Right atrium auricular region (tissue), 2 donors: ENCODE measurements at regions not wholly inside any gene's neighbourhood (a gene's known extent, or its start where the extent isn't known, plus 50 kb on each side); places are given as distances from the start of the nearest gene placed in this dataset.
"Not testable (repeated sequence)": the region's sequence is repeated elsewhere in the genome, so short reads cannot be mapped to it uniquely, and the experiment has no call there.

Experiments used
- DNase-seq: peaks from one replicate; pipeline ENCODE4 v3.0.0-alpha.2; 2019; ENCODE audit warnings: low spot score
- H3K27ac ChIP-seq, 2 donors: fragments of 200-600 bp; sonication (generic); 1 replicate in 1 of 2; 2 replicates in 1 of 2; pipeline ENCODE4 v1.5.1; 2016 to 2019
- H3K27me3 ChIP-seq, 2 donors: fragments of 200-600 bp; sonication (generic); one replicate each; pipeline versions ENCODE4 v1.5.1 to v1.6.0; 2017 to 2019
- H3K36me3 ChIP-seq: fragments of 200-600 bp; sonication (generic); one replicate; pipeline ENCODE4 v1.5.1; 2016
- H3K4me1 ChIP-seq, 2 donors: fragments of 200-600 bp; sonication (generic); one replicate each; pipeline versions ENCODE4 v1.5.1 to v1.6.0; 2017 to 2019
- H3K4me3 ChIP-seq, 2 donors: fragments of 200-600 bp; sonication (generic); 1 replicate in 1 of 2; 2 replicates in 1 of 2; pipeline ENCODE4 v1.5.1; 2017 to 2019; ENCODE audit warnings: mild to moderate bottlenecking in 1 of 2, moderate library complexity in 1 of 2
- H3K9me3 ChIP-seq, 2 donors: fragments of 200-600 bp; sonication (generic); one replicate each; pipeline ENCODE4 v1.5.1; 2019
- CTCF ChIP-seq, 2 donors: fragments of 200-600 bp; sonication (generic); IDR thresholded peaks; one replicate each; pipeline ENCODE4 v1.5.1; 2019; ENCODE audit warnings: antibody characterized with exemption in 2 of 2

- Histone ChIP-seq H3K4me1 (no peaks in the 10 kb centered on the region), H3K4me3 (no peak overlapping the region), H3K9me3 (no peaks in the 10 kb centered on the region), H3K27ac (no peak overlapping the region), H3K27me3 (no peaks in the 10 kb centered on the region), H3K36me3 (no peaks in the 10 kb centered on the region)
- no peak for TF ChIP-seq CTCF (IDR thresholded peaks at IDR 0.05)
- DNase-seq: no peak
Measured at GRCh38 chr12:131316388-131316787, 362.7 kb downstream of the ADGRD1 start.

GRCh38 chr12:131318045-131318685 lies 364.5 kb downstream of the ADGRD1 start:
- no peak overlapping the region for H3K4me3 ChIP-seq
- H3K9me3 ChIP-seq: peaks cover 0 to 8% of the 10 kb centered on the region in 2 donors
- H3K27me3 ChIP-seq: no peaks in the 10 kb centered on the region
- no peaks in the 10 kb centered on the region for H3K36me3 ChIP-seq
- H3K4me1 ChIP-seq: no peaks in the 10 kb centered on the region
- no peak overlapping the region for H3K27ac ChIP-seq
- no peak for DNase-seq
- TF ChIP-seq CTCF (IDR thresholded peaks at IDR 0.05): no peak

- Histone ChIP-seq H3K27me3 (no peaks in the 10 kb centered on the region), H3K4me3 (no peak overlapping the region), H3K4me1 (no peaks in the 10 kb centered on the region), H3K27ac (no peak overlapping the region), H3K36me3 (no peaks in the 10 kb centered on the region), H3K9me3 (peaks cover 0 to 8% of the 10 kb centered on the region in 2 donors)
- DNase-seq: no peak
- TF ChIP-seq CTCF (IDR thresholded peaks at IDR 0.05): no peak
Measured at GRCh38 chr12:131321988-131322387, 368.3 kb downstream of the ADGRD1 start.

- H3K4me1 ChIP-seq, H3K9me3 ChIP-seq, H3K27ac ChIP-seq, H3K36me3 ChIP-seq, H3K4me3 ChIP-seq, DNase-seq, H3K27me3 ChIP-seq: not testable (repeated sequence)
Measured at GRCh38 chr12:131322460-131322859, 368.8 kb downstream of the ADGRD1 start.

- H3K4me3 ChIP-seq: no peak overlapping the region
- peaks cover 0 to 8% of the 10 kb centered on the region in 2 donors for H3K9me3 ChIP-seq
- TF ChIP-seq CTCF (IDR thresholded peaks at IDR 0.05): no peak
- H3K36me3 ChIP-seq: no peaks in the 10 kb centered on the region
- no peak overlapping the region for H3K27ac ChIP-seq
- no peaks in the 10 kb centered on the region for H3K4me1 ChIP-seq
- no peaks in the 10 kb centered on the region for H3K27me3 ChIP-seq
- DNase-seq: no peak
Measured at GRCh38 chr12:131323879-131324278, 370.2 kb downstream of the ADGRD1 start.

GRCh38 chr12:131327521-131328488 lies 374.1 kb downstream of the ADGRD1 start:
- no peak overlapping the region for H3K4me3 ChIP-seq
- DNase-seq: no peak
- no peaks in the 10 kb centered on the region for H3K27me3 ChIP-seq
- H3K4me1 ChIP-seq: no peaks in the 10 kb centered on the region
- H3K9me3 ChIP-seq: no peaks in the 10 kb centered on the region
- H3K27ac ChIP-seq: no peak overlapping the region
- no peaks in the 10 kb centered on the region for H3K36me3 ChIP-seq
- no peak for TF ChIP-seq CTCF (IDR thresholded peaks at IDR 0.05)

GRCh38 chr12:131328861-131329845 lies 375.4 kb downstream of the ADGRD1 start:
- not testable (repeated sequence) for H3K27me3 ChIP-seq, H3K27ac ChIP-seq, H3K36me3 ChIP-seq, H3K4me1 ChIP-seq, H3K9me3 ChIP-seq, DNase-seq, H3K4me3 ChIP-seq
